HepG2 (cell line): ENCODE measurements at regions not wholly inside any gene's neighbourhood (a gene's known extent, or its start where the extent isn't known, plus 50 kb on each side); places are given as distances from the start of the nearest gene placed in this dataset.

Experiments
- BHLHE40 ChIP-seq: IDR thresholded peaks from 2 replicates; pipeline ENCODE4 v1.6.1; 2011; ENCODE audit warnings: low read length, improper control_type of control experiment
- CCAR2 ChIP-seq: fragments of 200-400 bp; formaldehyde crosslinking; optimal IDR thresholded peaks from 2 replicates; pipeline ENCODE3; 2018; ENCODE audit warnings: low read depth, mild to moderate bottlenecking, low read length, moderate library complexity
- CHD2 ChIP-seq: IDR thresholded peaks from 2 replicates; pipeline ENCODE4 v1.6.1; 2011; ENCODE audit warnings: low read depth, low read length, improper control_type of control experiment
- CTCF ChIP-seq: sonication (generic); formaldehyde crosslinking; IDR thresholded peaks from 2 replicates; pipeline ENCODE4 v1.5.0; 2020; ENCODE audit warnings: mild to moderate bottlenecking, missing genetic modification reagents, moderate library complexity
- EP300 ChIP-seq, 3 experiments: sonication (generic) in 1 of 3; formaldehyde crosslinking in 1 of 3; IDR thresholded peaks; 2 replicates each; pipeline versions ENCODE4 v1.5.1 to v1.6.1; 2011 to 2020; ENCODE audit warnings: low read depth in 2 of 3, low read length in 2 of 3, borderline replicate concordance in 1 of 3, improper control_type of control experiment in 1 of 3, mild to moderate bottlenecking in 1 of 3, missing genetic modification reagents in 1 of 3, moderate library complexity in 1 of 3
- HMG20B ChIP-seq: conservative IDR thresholded peaks from 2 replicates; pipeline ENCODE4 v1.6.1; 2016; ENCODE audit warnings: missing genetic modification reagents, missing compliant biosample characterization
- ISX ChIP-seq: sonication (generic); formaldehyde crosslinking; conservative IDR thresholded peaks from 2 replicates; pipeline ENCODE4 v1.5.0; 2020; ENCODE audit warnings: missing genetic modification reagents
- KLF12 ChIP-seq: sonication (generic); formaldehyde crosslinking; IDR thresholded peaks from 2 replicates; pipeline ENCODE4 v1.4.0; 2020; ENCODE audit warnings: missing genetic modification reagents, borderline replicate concordance
- MAX ChIP-seq: IDR thresholded peaks from 2 replicates; pipeline ENCODE4 v1.6.1; 2012; ENCODE audit warnings: inconsistent platforms
- PTBP1 ChIP-seq: fragments of 200-400 bp; formaldehyde crosslinking; IDR thresholded peaks from 2 replicates; pipeline ENCODE4 v1.6.1; 2018; ENCODE audit warnings: low read length, low read depth; ENCODE audit not compliant: poor library complexity, severe bottlenecking
- ZNF275 ChIP-seq: sonication (generic); formaldehyde crosslinking; IDR thresholded peaks from 2 replicates; pipeline ENCODE4 v1.8.0; 2022; ENCODE audit warnings: missing genetic modification reagents, mild to moderate bottlenecking, inconsistent platforms, borderline replicate concordance
- ZNF407 ChIP-seq: sonication (generic); formaldehyde crosslinking; IDR thresholded peaks from one replicate; pipeline ENCODE4 v1.5.1; 2020; ENCODE audit warnings: mild to moderate bottlenecking, missing genetic modification reagents; ENCODE audit errors: not compliant biosample characterization
- ZSCAN5A ChIP-seq: sonication (generic); formaldehyde crosslinking; IDR thresholded peaks from 2 replicates; pipeline ENCODE4 v1.8.0; 2022; ENCODE audit warnings: mild to moderate bottlenecking, missing genetic modification reagents, borderline replicate concordance

- no peak for TF ChIP-seq EP300 (IDR thresholded peaks at IDR 0.05; ENCODE audit: low read depth in 2 of 2, low read length in 2 of 2)
- TF ChIP-seq EP300 (CRISPR knock-in tag; IDR thresholded peaks at IDR 0.05; ENCODE audit: borderline replicate concordance) = no peak
- TF ChIP-seq MAX = no peak
- no peak for TF ChIP-seq CTCF (CRISPR knock-in tag)
- TF ChIP-seq KLF12 (CRISPR knock-in tag) = no peak
- no peak for TF ChIP-seq HMG20B (CRISPR knock-in tag)
- TF ChIP-seq BHLHE40 = no peak
- TF ChIP-seq CCAR2 = no peak
- TF ChIP-seq ZNF407 (CRISPR knock-in tag) = no peak
- no peak for TF ChIP-seq ZSCAN5A (CRISPR knock-in tag)
- no peak for TF ChIP-seq CHD2
- TF ChIP-seq ISX (CRISPR knock-in tag) = no peak
- TF ChIP-seq PTBP1 = no peak
- TF ChIP-seq ZNF275 (CRISPR knock-in tag) = no peak
Measured at GRCh38 chr6:168189200-168190013, 110.4 kb upstream of the FRMD1 start.
